Right renal cortex interstitium (tissue), 3 donors: ENCODE measurements at regions not wholly inside any gene's neighbourhood (a gene's known extent, or its start where the extent isn't known, plus 50 kb on each side); places are given as distances from the start of the nearest gene placed in this dataset.

ENCODE experiments used
- DNase-seq, 3 donors: peaks; one replicate each; pipeline ENCODE4 v3.0.0-alpha.2; 2013; ENCODE audit warnings: low read depth in 3 of 3, low spot score in 2 of 3

- DNase-seq: no peak
Measured at GRCh38 chr20:60124776-60125381, 166.7 kb downstream of the CDH26 start.

GRCh38 chr20:60125513-60125912 lies 167.3 kb downstream of the CDH26 start:
- DNase-seq: no peak

GRCh38 chr20:60126975-60127374 lies 168.8 kb downstream of the CDH26 start:
- DNase-seq: no peak

- DNase-seq: no peak
Measured at GRCh38 chr20:60131375-60131774, 173.2 kb downstream of the CDH26 start.

- no peak for DNase-seq
Measured at GRCh38 chr20:60132162-60132826, 174.1 kb downstream of the CDH26 start.

GRCh38 chr20:60132827-60133670 lies 174.8 kb downstream of the CDH26 start:
- DNase-seq: no peak

- DNase-seq: no peak
Measured at GRCh38 chr20:60135276-60135675, 177.1 kb downstream of the CDH26 start.

GRCh38 chr20:60136645-60137401 lies 178.6 kb downstream of the CDH26 start:
- no peak for DNase-seq

- DNase-seq: no peak
Measured at GRCh38 chr20:60137657-60138245, 179.5 kb downstream of the CDH26 start.

- no peak for DNase-seq
Measured at GRCh38 chr20:60138256-60139220, 180.3 kb downstream of the CDH26 start.

- no peak for DNase-seq
Measured at GRCh38 chr20:60139663-60140446, 181.6 kb downstream of the CDH26 start.

- no peak for DNase-seq
Measured at GRCh38 chr20:60142587-60142986, 184.4 kb downstream of the CDH26 start.

GRCh38 chr20:60143261-60143842 lies 185.1 kb downstream of the CDH26 start:
- no peak for DNase-seq

- DNase-seq: no peak
Measured at GRCh38 chr20:60144404-60144803, 186.2 kb downstream of the CDH26 start.

GRCh38 chr20:60144974-60145527 lies 186.8 kb downstream of the CDH26 start:
- DNase-seq: no peak

GRCh38 chr20:60147004-60147403 lies 188.8 kb downstream of the CDH26 start:
- no peak for DNase-seq

- no peak for DNase-seq
Measured at GRCh38 chr20:60148885-60149284, 190.7 kb downstream of the CDH26 start.

GRCh38 chr20:60152792-60153191 lies 194.6 kb downstream of the CDH26 start:
- no peak for DNase-seq
